ENCODE measurements at regions not wholly inside any gene's neighbourhood (a gene's known extent, or its start where the extent isn't known, plus 50 kb on each side); places are given as distances from the start of the nearest gene placed in this dataset.

DNA sequence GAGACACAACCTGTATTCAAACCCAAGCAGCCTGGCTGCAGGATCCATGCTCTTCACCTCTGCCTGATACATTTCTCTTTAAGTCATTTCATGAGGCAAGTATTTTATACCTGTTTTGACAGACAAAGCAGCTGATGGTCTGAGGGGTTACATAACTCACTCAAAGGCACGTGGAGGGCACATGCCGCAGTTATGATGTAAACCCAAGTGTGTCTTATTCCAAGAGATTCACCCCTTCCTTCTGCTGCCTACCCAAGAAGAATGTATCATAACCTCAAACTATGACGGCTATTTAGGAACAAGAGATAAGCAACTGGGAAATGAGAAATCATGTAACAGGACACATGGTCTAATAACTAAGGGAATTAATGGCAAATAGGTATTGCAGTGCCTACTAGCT is 329.8 kb upstream of the TMPO start:
- H3K27ac ChIP-seq: no peak overlapping the region
- no peaks in the 10 kb centered on the region for H3K36me3 ChIP-seq
- H3K4me3 ChIP-seq: no peak overlapping the region
- peaks cover 3% of the 10 kb centered on the region; the same call in 1 of the 2 replicates for H3K4me1 ChIP-seq
- peak; percentile 27 to 29 for DNase-seq
- no peaks in the 10 kb centered on the region for H3K9me3 ChIP-seq (replicated peaks)
- H3K27me3 ChIP-seq: no peaks in the 10 kb centered on the region

DNA sequence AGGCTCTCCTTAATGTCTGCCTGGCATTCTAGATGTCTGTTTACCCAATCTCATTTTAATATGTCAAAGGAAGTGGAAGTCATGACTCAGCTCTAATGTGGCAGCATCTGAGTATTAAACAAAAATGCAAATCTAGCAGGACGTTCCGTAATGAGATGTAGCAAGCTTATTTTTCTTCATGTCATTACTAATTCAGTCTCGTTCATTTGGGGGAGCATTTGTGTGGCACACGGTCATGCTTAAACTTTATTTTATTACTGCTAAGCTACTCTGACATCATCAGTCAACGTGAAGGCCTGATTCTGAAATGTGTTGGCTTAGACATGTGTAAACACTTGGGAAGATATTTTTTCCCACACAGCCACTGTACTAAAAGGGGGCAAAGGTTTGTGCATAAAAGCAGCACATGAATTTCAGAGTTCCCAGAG is 326.7 kb upstream of the TMPO start:
- no peak overlapping the region for H3K27ac ChIP-seq
- no peak overlapping the region for H3K4me3 ChIP-seq
- no peaks in the 10 kb centered on the region for H3K36me3 ChIP-seq
- H3K27me3 ChIP-seq: no peaks in the 10 kb centered on the region
- no peaks in the 10 kb centered on the region for H3K9me3 ChIP-seq (replicated peaks)
- no peak for DNase-seq
- peaks cover 3% of the 10 kb centered on the region; the same call in 1 of the 2 replicates for H3K4me1 ChIP-seq

DNA sequence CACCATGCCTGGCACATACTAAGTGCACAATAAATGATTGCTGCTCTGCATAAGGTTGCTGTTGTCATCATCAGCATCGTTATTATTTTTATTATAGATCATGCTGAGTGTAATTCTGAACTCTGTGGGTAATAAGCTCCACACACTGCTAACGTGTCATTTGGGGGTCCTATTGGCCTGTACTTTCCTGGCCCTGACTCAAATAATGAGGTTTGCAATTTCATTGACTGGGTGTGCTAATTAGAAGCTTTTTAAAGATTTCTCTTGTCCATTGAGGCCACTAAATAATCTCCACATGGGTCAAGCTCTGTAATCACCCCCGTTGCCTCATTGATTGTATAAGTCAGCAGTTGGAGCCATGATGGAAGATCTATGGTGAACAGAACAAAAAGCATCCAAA is 320.8 kb upstream of the TMPO start:
- H3K4me3 ChIP-seq: no peak overlapping the region
- no peaks in the 10 kb centered on the region for H3K9me3 ChIP-seq (replicated peaks)
- no peaks in the 10 kb centered on the region for H3K4me1 ChIP-seq
- H3K27ac ChIP-seq: no peak overlapping the region
- no peak for DNase-seq
- H3K27me3 ChIP-seq: no peaks in the 10 kb centered on the region
- H3K36me3 ChIP-seq: no peaks in the 10 kb centered on the region

DNA sequence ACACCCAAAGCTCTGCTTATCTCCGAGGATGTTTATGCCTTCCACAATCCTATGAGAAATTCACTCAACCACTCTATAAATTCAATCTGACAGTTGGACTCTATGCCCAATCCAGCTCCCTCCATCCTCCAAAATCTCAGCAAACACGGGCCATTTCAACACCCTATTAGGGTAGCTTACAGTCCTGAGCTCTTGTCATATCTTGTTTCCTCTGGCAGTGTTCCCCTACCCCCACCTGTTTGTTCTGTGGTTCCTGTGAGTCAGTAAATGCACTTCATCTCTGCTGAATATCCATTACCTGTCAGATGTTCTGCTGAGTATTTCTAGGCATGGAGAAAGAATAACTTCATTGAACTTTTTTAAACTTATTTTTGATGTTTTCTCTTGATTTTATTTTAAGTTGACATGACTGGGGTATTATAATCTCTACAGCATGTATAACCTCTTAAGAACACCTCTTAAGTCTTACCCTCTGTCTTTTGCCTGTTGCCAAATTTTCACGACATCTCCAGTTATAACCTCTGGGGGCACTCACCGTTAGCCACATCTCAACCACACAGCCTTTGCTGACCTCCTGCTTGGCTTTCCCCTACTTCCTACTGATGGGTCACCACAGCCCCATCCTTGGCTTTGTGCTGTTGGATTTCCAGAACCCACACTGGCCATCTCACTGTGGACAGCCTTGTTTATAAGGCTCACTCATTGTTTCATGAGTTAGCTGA is 317.0 kb upstream of the TMPO start:
- Histone ChIP-seq H3K36me3 (no peaks in the 10 kb centered on the region), H3K27ac (no peak overlapping the region), H3K4me3 (no peak overlapping the region), H3K4me1 (no peaks in the 10 kb centered on the region), H3K9me3 (replicated peaks) (no peaks in the 10 kb centered on the region), H3K27me3 (no peaks in the 10 kb centered on the region)
- DNase-seq: peak; percentile 18 to 37

DNA sequence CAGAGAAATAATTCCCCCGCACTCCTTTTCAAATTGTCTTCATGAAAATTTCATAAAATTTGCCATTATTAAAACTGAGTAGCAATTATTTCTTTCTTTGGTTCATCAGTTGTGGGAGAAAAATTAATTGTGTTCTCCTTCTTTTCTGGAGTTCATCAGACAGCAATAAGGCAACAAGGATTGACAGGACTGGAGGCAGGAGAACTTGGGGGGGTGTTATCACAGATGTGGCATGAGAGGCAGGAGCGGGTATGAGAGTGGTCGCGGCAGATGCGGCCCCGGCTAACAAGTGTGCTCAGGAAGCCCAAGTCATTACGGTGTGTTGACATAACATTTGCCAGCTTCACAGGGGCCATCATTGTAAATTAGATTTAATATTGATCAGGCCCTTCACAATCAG is 306.6 kb upstream of the TMPO start:
- no peak for DNase-seq
- Histone ChIP-seq H3K4me1 (no peaks in the 10 kb centered on the region), H3K9me3 (replicated peaks) (no peaks in the 10 kb centered on the region)

DNA sequence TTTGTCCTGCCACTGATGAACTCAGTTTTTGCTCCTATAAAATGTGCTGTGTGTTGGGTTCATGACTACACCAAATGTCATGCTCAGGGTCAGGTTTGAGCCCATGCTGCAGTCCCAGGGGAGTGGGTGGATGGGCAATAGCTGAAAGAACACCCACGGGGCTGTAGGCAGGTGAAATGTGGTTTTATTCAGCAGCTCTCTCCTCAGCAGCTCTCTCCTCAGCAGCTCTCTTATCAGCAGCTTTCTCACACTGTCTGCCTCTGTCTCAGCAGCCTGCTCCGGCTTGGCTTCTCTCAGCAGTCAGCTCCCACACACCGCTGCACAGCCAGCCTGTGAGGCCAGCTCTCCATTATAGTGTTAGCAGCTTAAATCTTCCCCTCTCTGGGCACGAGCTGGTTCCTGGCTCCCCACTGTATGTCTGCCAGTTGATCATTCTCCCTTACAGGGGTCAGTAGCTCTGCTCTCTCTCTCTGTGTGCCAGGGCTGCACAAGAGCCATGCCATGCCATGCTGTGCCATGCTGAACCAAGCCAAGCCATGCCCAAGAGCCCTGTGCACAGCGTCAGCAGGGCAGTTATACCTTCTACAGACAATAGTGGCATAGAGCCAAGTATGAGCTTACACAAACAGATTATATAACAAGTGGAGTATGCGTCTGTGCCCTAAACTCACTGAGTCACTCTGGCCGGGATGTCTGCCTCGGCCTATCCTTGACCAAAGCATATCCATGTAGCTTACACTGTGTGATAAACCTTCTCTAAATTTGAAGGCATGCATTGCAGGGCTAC is 303.3 kb upstream of the TMPO start:
- H3K4me3 ChIP-seq: no peak overlapping the region
- no peaks in the 10 kb centered on the region for H3K36me3 ChIP-seq
- no peaks in the 10 kb centered on the region for H3K27me3 ChIP-seq
- no peak overlapping the region for H3K27ac ChIP-seq
- peak; percentile 12 to 15 for DNase-seq
- H3K9me3 ChIP-seq (replicated peaks): no peaks in the 10 kb centered on the region
- no peaks in the 10 kb centered on the region for H3K4me1 ChIP-seq

More for the DNA sequence above, 306.6 kb upstream of the TMPO start:
- no peak overlapping the region for H3K27ac ChIP-seq
- no peaks in the 10 kb centered on the region for H3K36me3 ChIP-seq
- H3K4me3 ChIP-seq: no peak overlapping the region
- H3K27me3 ChIP-seq: no peaks in the 10 kb centered on the region

DNA sequence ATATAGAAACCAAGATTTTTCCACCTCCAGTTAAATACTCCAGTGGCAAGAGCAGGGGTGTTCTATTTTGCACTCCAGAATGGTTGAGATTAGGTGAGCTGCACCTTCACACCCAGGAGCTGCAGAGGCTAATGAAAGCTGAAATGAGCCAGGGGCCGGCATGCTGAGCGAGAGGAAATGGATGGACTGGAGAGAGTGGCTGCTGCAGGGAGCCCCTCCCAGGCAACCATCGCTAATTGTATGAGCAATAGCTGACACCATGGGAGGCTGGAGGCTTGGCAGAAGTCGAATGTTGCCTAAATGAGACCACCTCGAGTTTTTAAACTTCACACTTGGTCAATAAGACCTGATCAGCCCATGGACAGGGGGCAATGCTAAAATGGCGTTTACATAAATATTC is 301.8 kb upstream of the TMPO start:
- H3K36me3 ChIP-seq: no peaks in the 10 kb centered on the region
- no peak for DNase-seq

DNA sequence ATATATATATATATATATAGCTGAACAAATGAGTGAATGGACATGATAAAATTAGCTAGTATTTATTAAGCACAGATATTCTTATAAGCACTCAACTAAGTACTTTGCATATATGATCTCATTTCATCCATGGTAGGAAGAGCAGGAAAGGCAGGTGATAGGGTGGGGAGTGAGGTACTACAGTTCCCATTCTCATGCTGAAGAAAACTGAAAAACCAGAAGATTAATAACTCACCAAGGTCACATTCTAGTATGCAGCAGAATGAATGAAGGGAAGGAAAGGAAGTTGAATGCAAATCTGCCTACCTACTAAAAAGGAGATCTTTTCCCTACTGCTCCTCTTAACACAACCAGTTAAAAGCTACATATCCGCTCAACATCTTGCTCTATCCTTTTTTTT is 298.1 kb upstream of the TMPO start:
- no peak overlapping the region for H3K27ac ChIP-seq
- H3K4me1 ChIP-seq: no peaks in the 10 kb centered on the region
- H3K36me3 ChIP-seq: no peaks in the 10 kb centered on the region
- no peaks in the 10 kb centered on the region for H3K27me3 ChIP-seq
- H3K9me3 ChIP-seq (replicated peaks): no peaks in the 10 kb centered on the region
- DNase-seq: no peak
- H3K4me3 ChIP-seq: no peak overlapping the region

More for the DNA sequence above, 301.8 kb upstream of the TMPO start:
- no peaks in the 10 kb centered on the region for H3K27me3 ChIP-seq
- no peak overlapping the region for H3K4me3 ChIP-seq
- H3K27ac ChIP-seq: no peak overlapping the region
- H3K4me1 ChIP-seq: no peaks in the 10 kb centered on the region
- no peaks in the 10 kb centered on the region for H3K9me3 ChIP-seq (replicated peaks)

DNA sequence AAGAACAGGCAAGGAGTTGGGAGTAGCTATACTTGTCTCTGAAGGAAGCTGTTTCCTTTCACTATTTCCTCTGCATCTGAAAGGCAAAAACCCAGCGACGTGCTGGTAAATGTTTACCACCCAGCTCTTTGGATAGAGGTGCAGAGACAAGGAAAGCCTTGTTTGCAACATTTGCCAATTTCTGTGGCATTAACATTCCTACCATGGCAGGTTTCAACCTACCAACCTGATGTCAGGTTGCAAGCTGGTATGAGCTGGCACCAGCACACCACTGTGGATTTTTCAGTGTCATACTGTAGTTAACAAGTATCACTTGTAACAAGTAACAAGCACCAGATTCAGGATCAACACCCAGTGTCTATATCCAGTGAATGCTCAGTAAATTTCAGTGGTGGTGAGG is 294.8 kb upstream of the TMPO start:
- H3K27ac ChIP-seq: no peak overlapping the region
- no peaks in the 10 kb centered on the region for H3K9me3 ChIP-seq (replicated peaks)
- DNase-seq: no peak
- no peaks in the 10 kb centered on the region for H3K27me3 ChIP-seq
- H3K4me1 ChIP-seq: no peaks in the 10 kb centered on the region
- H3K36me3 ChIP-seq: no peaks in the 10 kb centered on the region
- no peak overlapping the region for H3K4me3 ChIP-seq

DNA sequence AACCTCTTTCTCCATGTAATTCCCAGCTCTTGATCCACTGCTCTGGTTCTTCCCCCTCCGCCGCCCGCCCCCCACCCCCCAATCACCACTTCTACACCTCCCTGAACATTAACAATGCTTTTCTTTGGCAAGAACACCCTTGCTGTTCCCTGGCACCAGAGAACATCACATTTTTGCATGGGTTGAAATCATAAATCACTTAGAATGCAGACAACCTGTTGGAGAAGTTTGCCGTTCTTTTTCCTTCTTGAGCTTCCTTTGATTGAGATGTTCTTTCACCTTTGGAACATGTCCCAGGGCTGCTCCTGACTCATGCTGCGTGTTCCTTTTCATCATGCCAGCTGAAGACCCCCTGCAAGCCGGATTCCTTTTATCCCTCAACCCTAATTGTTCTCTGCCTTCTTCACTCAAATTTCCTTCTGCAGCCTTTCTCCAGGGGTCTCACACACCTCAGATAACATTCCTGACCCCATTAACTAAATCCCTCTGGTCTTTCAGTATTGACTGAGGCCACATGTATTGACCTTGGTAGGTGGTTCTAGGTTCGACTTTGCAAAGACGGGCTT is 294.1 kb upstream of the TMPO start:
- H3K27ac ChIP-seq: no peak overlapping the region
- H3K36me3 ChIP-seq: no peaks in the 10 kb centered on the region
- no peak overlapping the region for H3K4me3 ChIP-seq
- H3K9me3 ChIP-seq (replicated peaks): no peaks in the 10 kb centered on the region
- H3K4me1 ChIP-seq: no peaks in the 10 kb centered on the region
- H3K27me3 ChIP-seq: no peaks in the 10 kb centered on the region
- DNase-seq: no peak

DNA sequence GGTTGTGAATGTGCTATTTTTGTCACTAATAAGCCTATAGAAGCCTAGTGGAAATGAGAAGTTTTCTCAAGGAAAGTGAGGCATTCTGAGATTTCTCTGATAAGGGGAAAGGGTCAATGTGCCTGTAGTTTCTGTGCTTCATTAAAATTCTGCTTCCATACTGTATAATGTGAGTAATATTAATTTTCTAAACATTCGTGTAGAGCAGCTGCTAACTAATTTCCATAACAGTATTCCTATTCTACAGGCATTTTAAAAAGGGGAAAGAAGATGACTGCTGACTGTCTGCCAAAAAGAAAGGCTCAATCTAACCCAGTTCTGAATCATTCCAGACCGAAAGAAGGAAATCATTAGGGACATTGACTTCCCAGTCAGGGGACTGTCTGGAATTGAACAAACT is 293.3 kb upstream of the TMPO start:
- no peaks in the 10 kb centered on the region for H3K4me1 ChIP-seq
- no peak for DNase-seq
- H3K27me3 ChIP-seq: no peaks in the 10 kb centered on the region
- no peak overlapping the region for H3K27ac ChIP-seq
- no peaks in the 10 kb centered on the region for H3K36me3 ChIP-seq
- H3K4me3 ChIP-seq: no peak overlapping the region
- H3K9me3 ChIP-seq (replicated peaks): no peaks in the 10 kb centered on the region

DNA sequence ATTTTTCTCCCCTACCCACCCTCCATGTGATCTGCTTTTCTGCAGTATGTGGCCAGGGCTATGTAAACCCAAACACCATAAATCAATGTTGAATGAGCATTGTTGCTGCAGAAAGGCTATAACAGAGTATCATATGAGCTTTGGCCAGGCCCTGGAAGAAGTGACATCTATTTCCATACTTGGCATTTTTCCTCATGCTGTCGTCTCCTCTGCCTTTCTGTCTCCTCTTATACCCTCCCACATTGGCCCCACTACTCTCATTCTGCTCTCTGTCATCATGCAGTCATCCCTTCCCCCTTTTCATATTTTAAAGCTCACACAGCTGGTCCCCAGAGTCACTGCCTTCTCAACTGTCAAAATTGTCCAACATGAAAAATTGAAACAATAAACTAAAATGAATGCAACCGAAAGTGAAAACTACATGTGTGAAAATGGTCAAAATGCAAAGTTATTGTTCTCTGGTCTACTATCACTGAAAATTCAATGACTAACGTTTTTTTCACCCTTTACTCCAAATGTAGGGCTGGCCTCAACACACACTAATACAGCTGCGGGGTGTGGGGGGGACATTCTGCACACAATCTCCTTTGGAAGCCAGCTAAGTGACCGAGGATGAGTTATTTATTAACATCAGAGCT is 290.7 kb upstream of the TMPO start:
- H3K9me3 ChIP-seq (replicated peaks): no peaks in the 10 kb centered on the region

DNA sequence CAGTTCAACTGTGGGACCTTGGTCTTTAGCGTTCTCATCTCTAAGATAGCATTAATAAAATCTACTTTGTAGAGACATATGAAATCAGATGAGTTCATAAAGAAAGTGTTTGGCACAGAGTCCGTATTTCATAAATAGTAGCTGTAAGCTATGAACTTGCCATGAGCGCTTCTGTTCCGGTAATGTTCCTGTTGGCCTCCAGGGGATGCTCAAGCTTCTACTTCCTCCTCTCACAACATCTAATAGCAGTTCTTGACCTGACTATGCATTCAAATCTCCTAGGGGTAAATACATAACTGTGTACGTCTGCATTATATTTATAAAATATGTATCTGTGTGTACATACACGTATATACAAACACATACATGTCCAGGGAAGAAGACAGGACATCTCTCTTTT is 288.2 kb upstream of the TMPO start:
- Histone ChIP-seq H3K27ac (no peak overlapping the region), H3K4me1 (no peaks in the 10 kb centered on the region), H3K27me3 (no peaks in the 10 kb centered on the region), H3K9me3 (replicated peaks) (no peaks in the 10 kb centered on the region), H3K4me3 (no peak overlapping the region), H3K36me3 (no peaks in the 10 kb centered on the region)
- peak in 1 of 2 experiments; percentile 36 for DNase-seq

More for the DNA sequence above, 290.7 kb upstream of the TMPO start:
- Histone ChIP-seq H3K4me3 (no peak overlapping the region), H3K36me3 (no peaks in the 10 kb centered on the region), H3K27ac (no peak overlapping the region), H3K27me3 (no peaks in the 10 kb centered on the region), H3K4me1 (no peaks in the 10 kb centered on the region)
- no peak for DNase-seq

DNA sequence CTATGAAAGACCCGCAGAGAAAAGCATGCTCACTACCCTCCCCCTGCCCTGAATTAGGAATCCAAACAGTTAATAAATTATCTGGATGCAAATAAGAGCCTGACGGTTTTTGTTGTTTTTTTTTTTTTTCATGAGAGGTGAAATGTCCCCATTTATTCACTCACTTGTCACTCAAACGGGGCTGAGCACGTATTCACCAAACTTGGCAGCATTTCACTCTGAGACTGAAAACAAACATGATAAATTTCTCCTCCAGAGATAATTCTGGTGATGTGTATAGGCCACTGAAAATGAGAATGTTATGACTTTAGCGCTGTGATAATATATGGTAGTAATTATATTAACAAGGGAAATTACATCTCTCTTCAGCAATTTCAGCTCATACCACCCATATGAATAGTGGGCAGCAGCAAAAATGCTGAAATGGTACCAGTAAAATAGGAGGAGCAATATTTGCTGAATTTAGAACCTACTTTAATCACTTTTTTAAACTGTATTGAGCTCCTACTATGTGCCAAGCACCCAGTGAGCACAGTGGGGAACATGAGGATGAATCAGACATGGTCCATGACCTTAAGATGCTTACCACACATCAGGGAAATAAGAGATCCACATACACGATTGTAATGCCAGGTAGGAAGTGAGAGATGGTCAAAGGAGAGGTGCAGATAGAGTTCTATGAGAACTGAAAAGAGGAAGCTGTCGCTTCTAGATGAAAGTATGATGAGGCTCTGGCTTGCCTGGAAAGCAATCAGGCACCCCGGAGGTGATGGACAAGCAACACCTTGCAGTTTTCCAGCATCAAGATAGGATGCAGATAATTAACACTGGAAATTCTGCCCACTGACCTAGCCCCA is 286.5 kb upstream of the TMPO start:
- Histone ChIP-seq H3K27ac (no peak overlapping the region), H3K36me3 (no peaks in the 10 kb centered on the region), H3K4me3 (no peak overlapping the region), H3K27me3 (no peaks in the 10 kb centered on the region), H3K9me3 (replicated peaks) (no peaks in the 10 kb centered on the region), H3K4me1 (no peaks in the 10 kb centered on the region)
- no peak for DNase-seq
